Kidney capillary endothelial cell (primary cell): ENCODE measurements at regions not wholly inside any gene's neighbourhood (a gene's known extent, or its start where the extent isn't known, plus 50 kb on each side); places are given as distances from the start of the nearest gene placed in this dataset.

Experiments used
- DNase-seq: peaks from one replicate; pipeline ENCODE4 v3.0.0-alpha.2; 2018; ENCODE audit warnings: low spot score

GRCh38 chr7:124497176-124497575 lies 268.4 kb downstream of the GPR37 start:
- no peak for DNase-seq

- no peak for DNase-seq
Measured at GRCh38 chr7:124489925-124490324, 275.7 kb downstream of the GPR37 start.

DNA sequence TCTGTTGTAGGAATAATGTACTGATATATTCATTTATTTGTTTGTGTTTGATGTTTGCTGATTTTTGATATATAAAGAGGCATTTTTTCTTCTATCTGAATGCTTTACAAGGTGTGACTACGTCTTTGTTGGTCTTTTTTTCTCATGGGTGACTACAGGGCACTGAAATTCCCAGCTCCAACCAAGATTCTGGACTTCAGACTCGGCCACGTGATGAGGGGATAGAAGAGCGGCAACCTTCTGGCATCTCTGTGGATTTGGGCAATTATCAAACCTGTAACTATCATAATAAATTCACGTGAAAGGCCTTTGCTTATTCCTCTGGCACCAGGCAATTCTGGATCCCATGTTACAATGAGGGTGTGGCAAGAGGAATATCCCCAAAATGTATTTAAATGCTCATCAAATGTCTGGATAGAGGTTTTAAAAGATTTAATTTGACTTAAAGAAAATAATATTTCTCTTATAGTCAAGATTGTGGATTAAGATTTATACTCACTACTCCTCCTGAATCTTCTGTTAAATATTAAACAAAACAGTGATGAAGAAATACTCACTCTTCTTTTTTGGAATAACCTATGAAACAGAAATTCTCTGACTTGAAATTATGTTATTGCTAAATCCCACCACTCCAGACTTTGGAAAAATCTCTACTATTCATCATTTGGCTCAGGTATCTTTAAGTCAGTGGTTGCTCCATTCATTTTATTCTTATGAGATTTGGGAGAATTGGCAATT lies 276.3 kb downstream of the GPR37 start:
- no peak for DNase-seq

GRCh38 chr7:124482229-124482628 lies 283.4 kb downstream of the GPR37 start:
- no peak for DNase-seq

DNA sequence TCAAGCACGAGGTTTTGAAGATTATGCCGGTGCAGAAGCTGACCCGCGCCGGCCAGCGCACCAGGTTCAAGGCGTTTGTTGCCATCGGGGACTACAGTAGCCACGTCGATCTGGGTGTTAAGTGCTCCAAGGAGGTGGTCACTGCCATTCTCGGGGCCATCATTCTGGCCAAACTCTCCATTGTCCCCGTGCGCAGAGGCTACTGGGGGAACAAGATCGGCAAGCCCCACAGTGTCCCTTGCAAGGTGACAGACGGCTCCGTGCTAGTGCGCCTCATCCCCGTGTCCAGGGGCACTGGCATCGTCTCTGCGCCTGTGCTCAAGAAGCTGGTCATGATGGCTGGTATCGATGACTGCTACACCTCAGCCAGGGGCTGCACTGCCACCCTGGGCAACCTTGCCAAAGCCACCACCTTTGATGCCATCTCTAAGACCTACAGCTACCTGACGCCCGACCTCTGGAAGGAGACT lies 284.7 kb downstream of the GPR37 start:
- DNase-seq: no peak

- DNase-seq: no peak
Measured at GRCh38 chr7:124480036-124480820, 285.4 kb downstream of the GPR37 start.

DNA sequence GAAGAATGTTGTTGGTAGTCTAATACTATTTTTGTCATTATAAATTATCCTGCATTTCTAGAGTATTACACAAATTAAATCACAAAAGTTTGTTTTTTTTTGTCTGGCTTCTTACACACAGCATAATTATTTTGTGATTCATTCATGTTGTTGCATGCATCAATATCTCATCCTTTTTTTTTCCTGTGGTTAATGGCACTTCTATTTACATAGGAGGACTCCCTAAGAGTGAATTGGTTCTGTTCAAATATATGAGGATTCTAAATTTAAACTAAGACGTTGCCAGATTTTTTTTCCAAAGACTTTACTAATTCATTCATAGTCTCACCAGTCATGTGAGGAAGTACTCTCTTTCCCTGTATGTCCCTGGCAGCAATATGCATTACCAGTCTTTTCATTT lies 303.3 kb downstream of the GPR37 start:
- DNase-seq: no peak

DNA sequence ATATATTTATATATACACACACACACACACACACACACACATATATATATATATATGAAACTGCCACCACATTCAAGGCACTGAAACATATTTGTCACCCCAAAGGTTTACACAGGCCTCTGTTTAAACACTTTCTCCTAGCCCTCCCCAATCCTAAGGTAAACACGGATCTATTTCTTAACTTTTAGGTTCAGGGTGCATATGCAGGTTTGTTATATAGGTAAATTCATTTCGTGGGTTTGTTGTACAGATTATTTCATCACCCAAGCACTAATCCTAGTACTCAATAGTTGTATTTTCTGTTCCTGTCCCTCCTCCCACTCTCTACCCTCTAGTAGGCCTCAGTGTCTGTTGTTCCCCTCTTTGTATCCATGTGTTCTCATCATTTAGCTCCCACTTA lies 305.0 kb downstream of the GPR37 start:
- DNase-seq: no peak

DNA sequence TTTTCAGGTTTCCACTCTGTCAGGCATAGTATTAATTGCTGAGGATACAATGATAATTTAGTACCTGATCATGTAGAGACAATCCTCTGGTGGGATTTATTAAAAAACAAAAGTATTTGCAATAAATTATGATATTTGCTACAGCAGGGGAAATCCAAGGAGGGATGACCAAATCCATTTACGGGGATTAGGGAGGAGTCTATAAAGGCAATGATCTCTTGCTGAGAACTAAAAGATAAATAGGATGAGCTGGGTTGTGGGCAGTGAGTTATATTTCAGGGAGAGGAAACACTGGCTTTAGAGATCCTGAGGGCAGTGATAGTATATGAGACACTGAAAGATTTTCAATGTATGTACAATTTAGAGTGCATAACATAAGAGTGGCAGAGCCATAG lies 305.5 kb downstream of the GPR37 start:
- DNase-seq: no peak

GRCh38 chr7:124459101-124460055 lies 306.2 kb downstream of the GPR37 start:
- no peak for DNase-seq

DNA sequence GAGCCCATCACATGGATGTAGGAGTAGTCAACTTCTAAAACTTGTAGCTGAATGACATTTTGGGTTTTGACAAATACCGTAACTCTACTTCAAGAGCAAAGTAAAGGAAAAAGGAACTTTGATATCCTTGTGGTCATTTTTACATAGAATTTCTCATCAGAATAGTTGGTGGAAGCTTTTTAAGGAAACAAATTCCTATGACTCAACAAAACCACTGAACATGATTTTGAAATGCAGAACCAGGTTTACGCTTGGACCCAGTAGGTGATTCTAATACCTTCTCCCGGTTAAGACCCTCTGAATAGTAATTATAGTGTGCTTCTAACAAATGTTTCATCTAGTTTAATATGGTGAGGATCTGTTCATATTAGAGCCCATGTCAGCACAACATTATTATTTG lies 307.8 kb downstream of the GPR37 start:
- no peak for DNase-seq

DNA sequence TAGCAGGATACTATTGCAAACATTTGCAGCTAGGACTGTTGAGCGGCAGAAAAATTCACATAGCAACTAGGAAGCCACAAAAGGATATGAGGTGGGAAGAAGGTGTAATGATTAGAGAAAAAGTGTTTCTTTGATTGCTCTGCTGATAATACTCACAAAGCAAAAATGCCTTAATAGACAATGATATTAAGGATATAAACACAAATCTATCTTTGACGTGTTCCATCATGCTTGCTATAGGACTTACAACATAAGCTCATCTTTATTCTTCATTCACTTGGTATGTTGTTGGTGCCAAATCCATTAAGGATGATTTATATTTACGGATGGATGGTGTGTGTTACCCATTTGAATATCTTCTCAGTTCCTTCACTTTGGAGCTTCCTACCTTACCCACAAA lies 309.3 kb downstream of the GPR37 start:
- no peak for DNase-seq

- no peak for DNase-seq
Measured at GRCh38 chr7:124452186-124452585, 313.4 kb downstream of the GPR37 start.

GRCh38 chr7:124449896-124450295 lies 315.7 kb downstream of the GPR37 start:
- DNase-seq: no peak

- DNase-seq: no peak
Measured at GRCh38 chr7:124444696-124445480, 320.7 kb downstream of the GPR37 start.

DNA sequence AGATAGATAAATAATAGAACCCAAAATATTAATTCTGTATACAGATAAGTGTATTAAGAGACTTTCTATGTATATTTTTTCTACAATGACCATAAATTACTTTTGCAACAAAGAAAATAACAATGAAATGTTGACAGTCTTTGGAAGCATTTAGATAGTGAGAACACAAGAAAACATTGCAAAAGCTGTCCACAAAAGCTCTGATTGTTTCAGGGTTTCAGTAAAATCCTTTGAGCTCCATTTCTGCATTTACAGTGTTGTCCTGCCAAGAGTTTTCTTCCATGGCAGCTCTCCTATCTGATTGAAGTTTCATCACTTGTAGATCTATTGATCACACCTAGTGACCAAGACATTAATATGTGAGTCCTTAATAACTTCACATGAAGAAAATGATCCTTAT lies 321.8 kb downstream of the GPR37 start:
- DNase-seq: no peak

- no peak for DNase-seq
Measured at GRCh38 chr7:124440081-124440480, 325.5 kb downstream of the GPR37 start.

- no peak for DNase-seq
Measured at GRCh38 chr7:124432009-124432578, 333.5 kb downstream of the GPR37 start.

DNA sequence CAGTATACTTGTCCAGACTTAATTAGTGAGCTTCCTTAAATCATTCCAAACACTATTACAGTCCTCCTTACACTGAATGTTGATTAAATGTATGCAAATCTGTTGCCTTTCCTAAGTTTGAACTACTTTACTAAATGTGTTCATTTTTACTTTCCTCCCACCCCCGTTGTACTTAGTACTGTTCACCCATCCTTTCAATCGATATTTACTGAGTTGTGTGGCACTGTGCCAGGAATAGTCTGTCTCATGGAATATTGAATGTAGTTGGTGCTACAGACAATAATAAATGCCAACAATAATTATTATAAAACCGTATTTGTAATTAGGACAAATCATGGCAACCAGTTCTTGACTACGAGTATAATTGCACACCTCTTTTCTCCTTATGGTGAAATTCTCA lies 335.7 kb downstream of the GPR37 start:
- DNase-seq: no peak

DNA sequence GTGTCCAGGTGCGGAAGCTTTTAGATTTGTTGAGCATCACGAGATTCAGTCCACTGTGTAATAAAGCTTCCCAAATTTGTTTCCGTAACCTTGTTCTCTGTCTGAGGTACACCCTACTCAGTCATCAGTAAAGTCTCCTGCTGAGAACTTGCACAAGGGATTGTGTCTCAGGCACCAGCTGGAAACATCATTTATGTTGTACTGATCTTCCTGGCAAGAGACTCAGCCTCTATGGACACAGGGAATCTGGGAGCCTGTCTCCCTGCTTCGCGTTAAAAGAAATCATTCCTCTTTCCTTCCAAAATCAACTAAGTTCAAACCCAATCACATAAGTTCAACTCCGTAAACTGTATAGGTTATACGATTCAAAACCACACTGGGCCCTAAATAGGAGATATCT lies 336.8 kb downstream of the GPR37 start:
- DNase-seq: no peak

- DNase-seq: no peak
Measured at GRCh38 chr7:124426621-124427020, 339.0 kb downstream of the GPR37 start.
